NT2/D1 (cell line): ENCODE measurements at regions not wholly inside any gene's neighbourhood (a gene's known extent, or its start where the extent isn't known, plus 50 kb on each side); places are given as distances from the start of the nearest gene placed in this dataset.

Source experiments
- SUZ12 ChIP-seq: IDR thresholded peaks from 2 replicates; pipeline ENCODE4 v1.6.1; 2011; ENCODE audit not compliant: insufficient read length, insufficient read depth; ENCODE audit errors: extremely low read depth
- YY1 ChIP-seq: IDR thresholded peaks from 2 replicates; pipeline ENCODE4 v1.6.1; 2011; ENCODE audit not compliant: insufficient read length, insufficient read depth
- ZNF274 ChIP-seq: IDR thresholded peaks from 2 replicates; pipeline ENCODE4 v1.6.1; 2011; ENCODE audit warnings: mild to moderate bottlenecking, low read depth, low read length

DNA sequence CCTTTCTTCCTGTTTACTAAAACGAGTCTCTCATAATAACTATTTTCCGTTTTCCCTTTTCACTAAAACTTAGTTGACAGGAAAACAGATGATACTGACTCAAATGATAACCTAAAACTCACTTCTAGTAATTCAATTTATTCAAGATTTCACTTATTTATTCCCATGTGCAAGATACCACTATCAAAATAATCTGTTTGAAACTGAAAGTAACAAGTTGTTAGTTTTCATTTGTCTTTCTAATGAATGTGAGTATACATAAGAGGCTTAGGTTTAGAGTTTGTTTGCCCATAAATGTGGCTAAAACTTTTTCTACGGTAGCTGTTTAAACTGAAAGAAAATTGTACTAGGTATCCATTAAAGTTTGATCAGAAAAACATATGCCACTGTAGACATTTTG is 314.9 kb upstream of the STEAP1 start:
- TF ChIP-seq ZNF274 (no peak), YY1 (no peak), SUZ12 (no peak)
